Activated CD4-positive, CD25-positive, alpha-beta regulatory T cell treated with anti-CD3 and anti-CD28 coated beads, Interleukin-2, amount 50 U/mL, for 24 hours (primary cell): ENCODE measurements at regions not wholly inside any gene's neighbourhood (a gene's known extent, or its start where the extent isn't known, plus 50 kb on each side); places are given as distances from the start of the nearest gene placed in this dataset.
"Not testable (repeated sequence)": the region's sequence is repeated elsewhere in the genome, so short reads cannot be mapped to it uniquely, and the experiment has no call there.

Experiments
- ATAC-seq, 2 donors: fragments of 150-1000 bp; cut with Tn5 transposase; one replicate each; pipeline ENCODE4 v1.10.0; 2021; ENCODE audit warnings: mild to moderate bottlenecking in 1 of 2, moderate library complexity in 1 of 2

DNA sequence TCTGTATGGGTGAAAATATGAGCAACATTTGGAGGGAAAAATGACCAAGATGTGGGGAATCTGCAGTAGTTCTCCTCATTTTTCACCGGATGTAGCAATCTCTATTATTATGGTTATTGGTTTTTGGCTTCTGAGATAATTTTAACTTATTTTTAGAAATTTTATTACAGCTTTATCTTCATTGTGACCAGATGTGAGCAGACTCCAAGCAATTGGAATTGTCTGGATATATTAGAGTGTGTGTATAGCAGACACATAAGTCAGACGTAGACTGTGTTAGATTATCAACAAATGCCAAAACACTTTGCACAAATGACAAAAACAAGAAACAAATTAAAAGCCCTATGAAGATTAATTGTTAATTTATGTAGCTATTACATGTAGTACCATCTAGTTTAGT lies 249.1 kb downstream of the DNAJB9 start:
- no peak for ATAC-seq

DNA sequence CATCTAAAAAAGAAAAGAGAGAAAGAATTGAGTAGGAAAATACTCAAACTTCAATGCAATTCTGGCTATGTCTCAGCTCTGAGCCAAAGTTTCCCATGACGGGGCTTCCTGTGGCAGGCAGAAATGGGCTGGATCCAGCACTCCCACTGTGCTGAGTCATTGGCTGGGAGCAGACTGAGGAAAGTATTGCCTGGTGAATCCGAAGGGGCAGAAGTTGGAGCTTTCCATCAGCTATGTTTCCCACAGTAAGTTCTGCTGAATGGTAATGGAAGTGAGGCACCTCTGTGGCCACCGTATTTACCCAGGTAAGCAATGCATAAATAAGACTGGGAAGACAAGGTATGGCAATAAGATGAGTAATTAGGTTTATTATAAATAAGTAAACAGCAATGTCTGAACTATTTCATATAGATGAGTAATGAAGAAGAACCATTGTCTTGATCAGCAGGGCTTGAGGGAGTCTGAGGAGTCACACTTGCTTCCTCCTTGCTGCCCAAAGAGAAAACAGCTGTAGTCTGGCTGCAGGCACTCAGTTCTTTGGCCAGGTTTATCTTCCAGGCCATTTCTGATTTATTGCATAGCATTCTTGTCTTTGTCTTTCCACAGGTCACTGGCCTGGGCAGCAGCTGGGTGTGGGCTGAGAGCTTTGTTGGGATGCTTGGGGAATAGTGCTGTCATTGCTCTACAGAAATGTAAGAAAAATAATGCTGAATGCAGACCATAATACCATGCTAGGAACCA lies 255.3 kb downstream of the DNAJB9 start:
- ATAC-seq, result no peak

GRCh38 chr7:108825581-108825909 lies 255.9 kb downstream of the DNAJB9 start:
- ATAC-seq, result no peak

- ATAC-seq, result no peak
Observed at GRCh38 chr7:108836256-108836655, 266.6 kb downstream of the DNAJB9 start.

DNA sequence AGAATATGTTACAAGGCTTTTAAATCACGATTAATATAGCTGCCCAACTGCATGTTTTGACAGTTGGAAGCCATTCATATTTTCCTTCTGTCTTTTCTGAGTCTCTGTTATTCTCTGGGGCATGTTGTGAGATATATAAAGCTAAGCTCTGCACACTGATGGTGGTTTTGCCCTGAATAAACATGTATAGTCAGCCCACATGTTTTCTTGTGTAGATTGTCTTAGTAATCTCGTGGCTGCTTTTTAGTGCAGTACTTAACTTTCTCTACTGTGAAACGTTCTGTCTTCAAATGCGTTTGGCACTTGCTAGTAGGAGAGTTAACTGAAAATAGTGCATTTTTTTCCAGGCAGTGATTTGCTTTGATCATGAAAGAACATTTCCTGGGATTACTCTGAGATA lies 268.5 kb downstream of the DNAJB9 start:
- ATAC-seq, result no peak

DNA sequence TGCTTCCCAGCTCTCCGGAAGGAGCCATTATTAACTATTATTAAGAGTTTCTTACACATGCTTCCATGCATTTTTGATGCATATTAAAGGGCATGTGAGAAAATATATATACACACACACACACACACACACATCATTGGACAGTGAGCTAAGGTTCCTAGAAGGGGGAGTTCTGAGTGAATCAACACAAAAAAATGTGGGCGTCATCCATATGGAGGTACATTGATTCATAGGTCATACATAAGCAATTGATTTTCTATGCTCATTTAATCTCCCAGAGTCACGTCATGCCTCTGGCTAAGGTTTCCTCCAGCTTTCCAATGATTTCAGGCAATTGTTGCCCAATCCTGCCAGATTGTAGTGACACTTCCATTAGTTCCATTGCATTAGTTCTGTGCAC lies 269.4 kb downstream of the DNAJB9 start:
- ATAC-seq, result no peak

- no peak for ATAC-seq
Observed at GRCh38 chr7:108845951-108846350, 276.3 kb downstream of the DNAJB9 start.

GRCh38 chr7:108846471-108846870 lies 276.8 kb downstream of the DNAJB9 start:
- no peak for ATAC-seq

DNA sequence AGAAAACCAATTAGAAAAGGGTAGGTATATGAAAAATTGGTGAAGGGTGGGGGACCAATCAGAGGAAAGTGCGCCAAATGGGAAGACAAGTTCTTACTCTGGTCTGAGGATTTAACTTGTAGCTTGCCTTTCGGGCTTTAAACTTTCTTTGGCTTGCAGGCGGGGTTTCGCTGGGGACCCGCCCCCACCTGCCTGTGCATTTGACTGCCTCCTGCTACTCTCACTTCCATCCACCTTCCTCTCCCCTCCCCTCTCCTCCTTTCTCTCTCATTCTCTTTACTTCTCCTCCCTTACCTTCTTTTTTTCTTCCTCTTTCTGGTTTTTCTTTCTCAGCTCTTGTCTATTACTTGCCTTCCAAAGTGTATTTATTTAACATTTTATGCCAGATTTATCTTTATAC lies 278.8 kb downstream of the DNAJB9 start:
- no peak for ATAC-seq

GRCh38 chr7:108860615-108861014 lies 290.9 kb downstream of the DNAJB9 start:
- no peak for ATAC-seq

- no peak for ATAC-seq
Observed at GRCh38 chr7:108861071-108861470, 291.4 kb downstream of the DNAJB9 start.

DNA sequence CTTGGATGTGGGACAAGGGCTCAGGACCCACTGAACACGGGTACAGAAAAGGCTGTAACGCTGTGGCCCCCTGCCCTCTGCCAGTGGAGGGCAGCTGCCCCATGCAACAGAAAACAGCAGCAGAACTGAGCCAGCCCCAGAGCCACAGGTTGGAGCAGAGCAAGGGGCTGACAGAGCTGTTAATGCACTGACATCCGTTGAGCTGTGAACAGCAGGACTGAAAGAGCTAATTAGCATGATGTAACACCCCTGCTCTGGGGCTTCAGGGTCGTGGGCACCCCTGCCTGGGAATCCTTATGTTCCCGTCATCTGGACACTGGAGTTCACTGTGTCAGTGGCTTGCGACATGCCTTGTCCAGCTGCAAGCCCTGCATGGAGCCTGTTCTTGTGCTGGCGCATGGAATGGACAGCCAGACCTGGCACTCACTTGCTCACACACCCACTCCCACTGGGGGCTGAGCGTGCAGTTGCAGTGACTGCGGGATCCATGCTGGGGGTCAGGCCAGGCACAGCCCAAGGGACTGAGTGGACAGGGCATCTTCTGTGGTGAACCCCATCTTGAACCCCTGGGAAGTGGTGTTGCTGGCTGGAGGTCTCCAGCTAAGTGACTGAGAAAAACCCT lies 293.7 kb downstream of the DNAJB9 start:
- ATAC-seq, result no peak

- no peak for ATAC-seq
Observed at GRCh38 chr7:108869070-108869469, 299.4 kb downstream of the DNAJB9 start.

DNA sequence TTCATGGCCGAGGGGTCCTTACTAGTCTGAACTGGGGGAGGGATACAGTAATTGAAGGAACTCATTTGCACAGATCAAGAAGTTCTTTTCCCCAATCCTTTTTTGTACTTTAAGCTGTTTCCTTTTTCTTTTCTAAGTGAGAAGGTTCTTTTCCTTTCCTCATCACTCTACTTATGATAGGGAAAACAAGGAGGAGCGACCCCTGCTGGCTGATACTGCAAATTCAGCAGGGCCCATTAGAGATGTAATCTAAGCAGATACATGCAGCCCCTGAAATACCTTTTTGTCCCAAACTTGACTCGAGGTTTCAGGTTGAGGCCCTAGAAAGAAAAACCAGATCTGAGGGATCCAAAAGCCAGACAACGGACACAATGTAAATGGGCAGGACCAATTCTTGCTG lies 305.5 kb downstream of the DNAJB9 start:
- no peak for ATAC-seq

DNA sequence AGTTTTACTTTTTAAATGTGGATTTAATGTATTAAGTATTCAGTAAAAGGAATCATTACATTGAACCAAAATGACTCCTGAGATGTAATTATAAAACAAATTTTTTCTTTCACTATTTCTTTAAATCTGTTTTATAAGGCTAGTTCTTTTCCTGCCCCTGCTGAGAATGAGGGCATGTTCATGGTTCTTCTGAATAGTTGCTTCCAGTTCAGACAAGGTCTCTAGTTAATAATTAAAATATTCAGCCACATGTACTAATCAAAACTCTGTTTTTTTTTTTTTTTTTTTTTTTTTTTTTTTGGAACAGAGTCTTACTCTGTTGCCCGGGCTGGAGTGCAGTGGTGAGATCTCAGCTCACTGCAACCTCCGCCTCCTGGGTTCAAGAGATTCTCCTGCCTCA lies 321.2 kb downstream of the DNAJB9 start:
- no peak for ATAC-seq

GRCh38 chr7:108908456-108908855 lies 338.8 kb downstream of the DNAJB9 start:
- no peak for ATAC-seq

- no peak for ATAC-seq
Observed at GRCh38 chr7:108911016-108911415, 341.3 kb downstream of the DNAJB9 start.

GRCh38 chr7:108920490-108920889 lies 350.8 kb downstream of the DNAJB9 start:
- ATAC-seq, result no peak

GRCh38 chr7:108943048-108943447 lies 373.4 kb downstream of the DNAJB9 start:
- not testable (repeated sequence) for ATAC-seq

DNA sequence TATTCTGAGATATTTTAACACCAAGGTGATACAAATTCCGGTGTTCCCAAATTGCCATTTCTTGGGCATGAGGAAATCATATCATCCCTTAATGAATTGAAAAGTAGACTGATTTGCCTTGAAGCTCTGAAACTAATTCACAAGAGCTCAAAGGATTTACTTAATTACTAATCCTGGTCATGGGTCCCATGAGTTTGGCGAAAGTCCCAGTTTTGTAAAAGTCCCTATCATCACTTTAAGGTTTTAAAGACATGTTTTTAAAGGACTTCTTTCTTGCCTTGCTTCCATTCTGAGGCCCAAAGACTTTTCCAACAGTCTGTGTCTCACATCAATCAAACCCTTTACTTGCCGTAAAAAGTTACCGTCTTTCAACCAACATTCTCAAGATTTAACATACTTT lies 377.9 kb downstream of the DNAJB9 start:
- no peak for ATAC-seq

- ATAC-seq, result no peak
Observed at GRCh38 chr7:108972004-108972403, 402.3 kb downstream of the DNAJB9 start.

GRCh38 chr7:108973075-108973474 lies 403.4 kb downstream of the DNAJB9 start:
- no peak for ATAC-seq

DNA sequence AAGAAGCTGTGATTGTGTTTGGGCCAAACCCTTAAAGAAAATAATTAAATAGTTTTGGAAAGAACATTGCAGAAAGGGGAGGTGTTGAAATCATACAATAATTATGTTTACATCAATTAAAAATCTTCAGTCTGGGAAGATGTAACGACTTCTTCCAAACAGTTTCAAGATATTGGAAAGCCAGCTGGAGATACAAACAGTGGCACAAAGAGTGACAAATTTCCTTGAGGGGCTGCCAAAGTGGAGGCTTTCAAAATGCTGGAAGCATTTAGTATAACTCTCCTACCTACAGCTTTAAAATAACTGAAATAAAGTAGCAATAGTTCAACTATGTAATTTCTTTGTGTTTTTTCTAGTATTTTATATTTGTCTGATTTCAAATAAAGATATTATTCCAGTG lies 405.0 kb downstream of the DNAJB9 start:
- no peak for ATAC-seq

DNA sequence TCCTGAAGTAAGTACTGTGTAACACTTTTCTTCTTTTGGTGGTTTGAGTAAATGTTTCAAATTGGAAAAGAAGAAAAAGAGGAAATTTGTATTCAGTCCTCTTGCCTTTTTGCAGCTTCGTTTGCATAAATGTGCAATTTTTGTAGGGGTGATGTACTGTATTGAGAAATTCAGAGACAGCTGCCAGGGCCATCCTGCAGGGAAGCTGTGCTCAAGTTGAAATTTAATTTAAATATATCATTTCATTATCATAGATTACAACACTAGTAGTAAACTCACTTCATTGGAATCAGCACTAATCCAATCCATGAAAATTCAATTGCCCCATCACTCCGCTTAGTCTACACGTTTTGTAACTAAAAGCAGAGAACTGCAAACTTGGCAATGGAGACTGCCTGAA lies 415.4 kb downstream of the DNAJB9 start:
- no peak for ATAC-seq

- no peak for ATAC-seq
Observed at GRCh38 chr7:108989319-108989718, 419.6 kb downstream of the DNAJB9 start.
